GM12878 (cell line): ENCODE measurements at regions not wholly inside any gene's neighbourhood (a gene's known extent, or its start where the extent isn't known, plus 50 kb on each side); places are given as distances from the start of the nearest gene placed in this dataset.

Experiments
- ATAC-seq: fragments of 200-7000 bp; cut with Tn5 transposase; 3 replicates; pipeline ENCODE4 v1.9.1; 2020; ENCODE audit warnings: mild to moderate bottlenecking, moderate library complexity
- BruUV-seq: library from RNA; stranded (reverse); fragments of 400-500 nt; replicated peaks from 2 replicates; lab custom pipeline; 2021; lab: Mats Ljungman, UMichigan
- CTCF ChIA-PET: fragments of 300-600 bp; sonication (Branson Sonifier 250); formaldehyde crosslinking; extraction: SDS; loops from one replicate; lab custom pipeline; 2021; ENCODE audit warnings: inconsistent platforms; lab: Yijun Ruan, JAX
- POLR2A ChIA-PET: fragments of 350-600 bp; formaldehyde crosslinking; extraction: SDS; loops from one replicate; lab custom pipeline; 2021; ENCODE audit warnings: inconsistent platforms; lab: Charles Lee
- RAD21 ChIA-PET: fragments of 300-600 bp; sonication (Branson Sonifier 250); formaldehyde crosslinking; loops from one replicate; lab custom pipeline; 2023; ENCODE audit warnings: antibody characterized with exemption; ENCODE audit not compliant: unreplicated experiment; lab: Charles Lee
- SMC1A ChIA-PET: fragments of 300-600 bp; sonication (Branson Sonifier 250); formaldehyde crosslinking; loops from one replicate; lab custom pipeline; 2023; ENCODE audit not compliant: unreplicated experiment, uncharacterized antibody; lab: Charles Lee
- DNase-seq: peaks from one replicate; pipeline ENCODE4 v3.0.0-alpha.2; 2011; ENCODE audit warnings: low read depth, low spot score
- FAIRE-seq: peaks from 3 replicates; lab custom pipeline; 2011; peaks lifted over from hg19 to GRCh38; lab: Jason Lieb, UNC
- H2AFZ ChIP-seq: 2 replicates; pipeline ENCODE4 v1.6.0; 2011; ENCODE audit warnings: low read depth, low read length, control low read depth; ENCODE audit not compliant: control insufficient read depth
- H3K27ac ChIP-seq: 2 replicates; pipeline ENCODE4 v1.5.1; 2011; ENCODE audit warnings: control low read depth; ENCODE audit not compliant: control insufficient read depth, insufficient read depth
- H3K27me3 ChIP-seq, 2 experiments: replicated peaks in 1 of 2; 2 replicates each; pipeline versions ENCODE4 v1.6.0 to v1.6.1; 2011; ENCODE audit warnings: low read length in 1 of 2; ENCODE audit not compliant: control insufficient read depth in 2 of 2, insufficient read depth in 2 of 2
- H3K36me3 ChIP-seq, 2 experiments: 2 replicates each; pipeline ENCODE4 v1.5.1; 2011; ENCODE audit warnings: low read length in 1 of 2; ENCODE audit not compliant: control insufficient read depth in 2 of 2, insufficient read depth in 2 of 2
- H3K4me1 ChIP-seq: 2 replicates; pipeline ENCODE4 v1.6.1; 2011; ENCODE audit warnings: mild to moderate bottlenecking, low read length, moderate library complexity, mixed read lengths; ENCODE audit not compliant: control insufficient read depth, insufficient read depth
- H3K4me2 ChIP-seq: 2 replicates; pipeline ENCODE4 v1.6.0; 2011; ENCODE audit warnings: control low read depth; ENCODE audit not compliant: control insufficient read depth, insufficient read depth
- H3K4me3 ChIP-seq: fragments of 200-600 bp; sonication (generic); 2 replicates; pipeline ENCODE4 v1.5.1; 2016
- H3K79me2 ChIP-seq: 2 replicates; pipeline ENCODE4 v1.6.0; 2011; ENCODE audit warnings: low read length; ENCODE audit not compliant: control insufficient read depth, insufficient read depth
- H3K9ac ChIP-seq: 2 replicates; pipeline ENCODE4 v1.8.0; 2011; ENCODE audit warnings: low read length, control low read depth, mixed read lengths; ENCODE audit not compliant: control insufficient read depth, insufficient read depth
- H3K9me3 ChIP-seq: replicated peaks from 3 replicates; pipeline ENCODE4 v1.5.1; 2011; ENCODE audit warnings: mild to moderate bottlenecking, low read length; ENCODE audit not compliant: control insufficient read depth, insufficient read depth
- H4K20me1 ChIP-seq: 2 replicates; pipeline ENCODE4 v1.6.0; 2011; ENCODE audit not compliant: control insufficient read depth, insufficient read depth
- BHLHE40 ChIP-seq, 2 experiments: fragments of 450-650 bp in 1 of 2; IDR thresholded peaks; 2 replicates each; pipeline ENCODE4 v1.6.1; 2011 to 2017; ENCODE audit warnings: low read depth in 2 of 2, borderline replicate concordance in 1 of 2, improper control_type of control experiment in 1 of 2, low read length in 1 of 2, mild to moderate bottlenecking in 1 of 2
- EP300 ChIP-seq, 2 experiments: fragments of 150-350 bp in 1 of 2; IDR thresholded peaks; 2 replicates each; pipeline ENCODE4 v1.6.1; 2011 to 2012; ENCODE audit warnings: low read depth in 2 of 2, low read length in 2 of 2, borderline replicate concordance in 1 of 2, improper control_type of control experiment in 1 of 2, inconsistent platforms in 1 of 2; ENCODE audit not compliant: control insufficient read depth in 1 of 2
- PKNOX1 ChIP-seq: fragments of 450-650 bp; IDR thresholded peaks from 2 replicates; pipeline ENCODE4 v1.6.1; 2016; ENCODE audit warnings: mild to moderate bottlenecking
- POLR2AphosphoS5 ChIP-seq: IDR thresholded peaks from 2 replicates; pipeline ENCODE4 v1.6.1; 2011; ENCODE audit warnings: mild to moderate bottlenecking, low read length, inconsistent platforms
- TCF3 ChIP-seq: IDR thresholded peaks from 2 replicates; pipeline ENCODE4 v1.6.1; 2012; ENCODE audit warnings: low read depth, mild to moderate bottlenecking, low read length, borderline replicate concordance; ENCODE audit not compliant: insufficient read depth
- ZBTB33 ChIP-seq: fragments of 450-650 bp; IDR thresholded peaks from 2 replicates; pipeline ENCODE4 v1.6.1; 2017; ENCODE audit warnings: mild to moderate bottlenecking
- WGBS: methylation state at CpG from one replicate; pipeline ENCODE4 v1.1.6; 2016; ENCODE audit warnings: low lambda C conversion rate; ENCODE audit not compliant: insufficient replicate concordance, insufficient coverage; ENCODE audit errors: missing lambda C conversion rate; 5-methylcytosine and 5-hydroxymethylcytosine counted together
- in situ Hi-C: fragments of 300-500 bp; cut with MboI; formaldehyde crosslinking; loops from 9 replicates; pipeline ENCODE4 v1.14.3; 2018; ENCODE audit warnings: mixed read lengths
- intact Hi-C: fragments of 100-400 bp; cut with micrococcal nuclease; formaldehyde crosslinking; loops from one replicate; pipeline ENCODE4 v1.14.2; 2022; ENCODE audit not compliant: unreplicated experiment

GRCh38 chr2:7667260-7667757 lies 750.1 kb downstream of the RNF144A start (continued):
- TF ChIP-seq PKNOX1: 0 out of 2 replicates have a peak, but pooled peaks have one; percentile 25
- no peak for TF ChIP-seq TCF3
- no peak for TF ChIP-seq ZBTB33
- 0 out of 4 replicates have a peak, but pooled peaks of 1 of the 2 experiments have one; percentile 27 for TF ChIP-seq EP300 (IDR thresholded peaks at IDR 0.05; ENCODE audit: borderline replicate concordance in 1 of 2, control insufficient read depth in 1 of 2, low read depth in 2 of 2, low read length in 2 of 2)

GRCh38 chr2:7670905-7671641 lies 753.9 kb downstream of the RNF144A start:
- DNase-seq (no peak), FAIRE-seq (no peak)
- Histone ChIP-seq H3K79me2 (no peaks in the 10 kb centered on the region), H3K36me3 (no peaks in the 10 kb centered on the region), H3K9me3 (no peaks in the 10 kb centered on the region; the same call in 2 of the 3 replicates), H2AFZ (no peak overlapping the region), H3K27ac (no peak overlapping the region)
- POLR2A ChIA-PET: interaction anchor here (0.6 kb wide), 1 partner anchor 30 kb away, joined by 3 read pairs; no protein-coding TSS in a partner anchor
- intact Hi-C loops: loop anchor here (5.0 to 10.0 kb wide), 3 partner anchors 159 to 576 kb away; no protein-coding TSS in a partner anchor
- RAD21 ChIA-PET: interaction anchor here (0.8 to 3.2 kb wide), 9 partner anchors 17 to 245 kb away, joined by 3 to 25 read pairs (median 3); no protein-coding TSS in a partner anchor
- in situ Hi-C loops: no loop called here
- WGBS: 34% methylated on average over 11 of the region's 11 CpGs
- CTCF ChIA-PET: interaction anchor here (0.7 to 4.5 kb wide), 32 partner anchors 11 to 1052 kb away, joined by 3 to 53 read pairs (median 4); no protein-coding TSS in a partner anchor
- TF ChIP-seq POLR2AphosphoS5 (no peak), BHLHE40 (IDR thresholded peaks at IDR 0.05; ENCODE audit: borderline replicate concordance in 1 of 2, low read depth in 2 of 2, low read length in 1 of 2) (no peak)
- TF ChIP-seq, all 136 proteins: peak for 0
- no TSS peak for BruUV-seq
- Histone ChIP-seq H3K4me3 (no peak overlapping the region), H3K4me2 (no peak overlapping the region), H3K27me3 (no peaks in the 10 kb centered on the region), H3K9ac (no peak overlapping the region), H3K4me1 (peaks cover under 1% of the 10 kb centered on the region; the same call in 1 of the 2 replicates), H4K20me1 (no peaks in the 10 kb centered on the region)
- ATAC-seq: no peak
- SMC1A ChIA-PET: interaction anchor here (0.6 to 2.6 kb wide), 34 partner anchors 13 to 627 kb away, joined by 3 to 32 read pairs (median 4); no protein-coding TSS in a partner anchor
